ENCODE measurements at regions not wholly inside any gene's neighbourhood (a gene's known extent, or its start where the extent isn't known, plus 50 kb on each side); places are given as distances from the start of the nearest gene placed in this dataset.

DNA sequence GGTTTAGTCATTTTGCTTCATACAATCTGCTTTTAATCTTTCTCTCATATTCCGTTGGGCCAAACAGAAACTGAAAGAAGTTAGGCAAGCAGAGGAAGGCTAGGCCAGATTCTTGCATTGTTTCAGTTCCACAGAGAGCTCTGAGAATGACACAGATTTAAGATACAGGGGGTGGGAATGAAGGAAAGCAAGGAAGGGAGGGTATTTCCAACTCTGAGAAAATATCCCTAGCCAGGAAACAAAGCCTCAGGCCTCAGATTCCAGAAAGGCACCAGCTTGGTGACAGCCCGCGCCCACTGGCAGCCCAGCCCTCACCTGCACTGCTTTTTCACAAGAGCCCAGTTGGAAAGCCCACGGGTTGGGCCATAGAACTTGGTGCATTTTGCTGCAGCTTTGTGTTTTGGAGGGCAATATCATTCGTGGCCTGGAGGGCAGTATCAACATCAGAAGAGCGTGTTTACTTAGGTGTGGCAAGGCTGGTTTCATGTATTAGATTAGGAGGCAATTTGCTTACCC, 63.5 kb downstream of the ENC1 start:
- no peak overlapping the region for H3K4me2 ChIP-seq (ENCODE audit: low read length)

DNA sequence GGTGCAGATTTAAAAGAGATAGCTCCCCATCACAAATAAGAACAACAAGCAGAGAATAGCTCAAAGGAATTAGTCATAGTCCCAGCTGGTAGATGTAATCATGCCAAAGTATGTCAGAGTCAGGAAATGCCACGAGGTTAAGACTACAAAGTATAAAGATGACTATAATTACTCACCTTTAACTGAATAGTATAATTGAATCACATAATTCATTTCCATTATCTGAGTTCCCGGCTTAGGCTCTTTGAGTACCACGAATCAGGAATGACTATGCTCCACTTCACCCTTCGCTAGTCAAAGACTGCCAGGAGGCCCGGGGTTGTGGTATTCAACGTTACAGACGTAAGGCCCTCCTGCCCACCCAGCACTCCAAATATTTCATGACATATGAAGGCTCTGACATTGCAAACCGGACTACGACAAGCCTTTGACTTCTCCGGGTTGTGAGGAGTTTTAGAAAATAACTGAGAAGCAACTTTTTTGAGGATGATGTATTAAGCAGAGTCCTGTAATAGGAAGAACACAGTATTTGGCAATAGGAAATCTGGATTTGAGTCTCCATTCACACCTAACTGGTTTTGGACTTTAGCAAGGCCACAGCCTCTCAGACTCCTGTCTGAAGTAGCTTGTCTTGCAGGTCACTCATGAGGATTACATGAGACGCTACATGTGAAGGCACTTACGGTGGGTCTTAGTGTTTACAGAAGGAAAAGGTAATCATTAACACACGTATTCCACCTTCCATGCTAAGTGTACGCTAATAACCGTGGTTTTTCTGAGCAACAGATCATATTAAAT, 64.6 kb downstream of the ENC1 start:
- TF ChIP-seq MXI1 (conservative IDR thresholded peaks at IDR 0.05; ENCODE audit: poor library complexity, severe bottlenecking) (no peak), RAD21 (conservative IDR thresholded peaks at IDR 0.05) (no peak), SMC3 (conservative IDR thresholded peaks at IDR 0.05; ENCODE audit: poor library complexity) (no peak), EZH2 (IDR thresholded peaks at IDR 0.05; ENCODE audit: borderline replicate concordance, insufficient read depth, low read length, poor library complexity, severe bottlenecking) (no peak), TAF1 (IDR thresholded peaks at IDR 0.05; ENCODE audit: low read depth) (no peak), EP300 (conservative IDR thresholded peaks at IDR 0.05; ENCODE audit: poor library complexity, severe bottlenecking) (no peak), POLR2AphosphoS5 (IDR thresholded peaks at IDR 0.05) (no peak)
- TF ChIP-seq, protein P1, sequence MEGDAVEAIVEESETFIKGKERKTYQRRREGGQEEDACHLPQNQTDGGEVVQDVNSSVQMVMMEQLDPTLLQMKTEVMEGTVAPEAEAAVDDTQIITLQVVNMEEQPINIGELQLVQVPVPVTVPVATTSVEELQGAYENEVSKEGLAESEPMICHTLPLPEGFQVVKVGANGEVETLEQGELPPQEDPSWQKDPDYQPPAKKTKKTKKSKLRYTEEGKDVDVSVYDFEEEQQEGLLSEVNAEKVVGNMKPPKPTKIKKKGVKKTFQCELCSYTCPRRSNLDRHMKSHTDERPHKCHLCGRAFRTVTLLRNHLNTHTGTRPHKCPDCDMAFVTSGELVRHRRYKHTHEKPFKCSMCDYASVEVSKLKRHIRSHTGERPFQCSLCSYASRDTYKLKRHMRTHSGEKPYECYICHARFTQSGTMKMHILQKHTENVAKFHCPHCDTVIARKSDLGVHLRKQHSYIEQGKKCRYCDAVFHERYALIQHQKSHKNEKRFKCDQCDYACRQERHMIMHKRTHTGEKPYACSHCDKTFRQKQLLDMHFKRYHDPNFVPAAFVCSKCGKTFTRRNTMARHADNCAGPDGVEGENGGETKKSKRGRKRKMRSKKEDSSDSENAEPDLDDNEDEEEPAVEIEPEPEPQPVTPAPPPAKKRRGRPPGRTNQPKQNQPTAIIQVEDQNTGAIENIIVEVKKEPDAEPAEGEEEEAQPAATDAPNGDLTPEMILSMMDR (IDR thresholded peaks at IDR 0.05; ENCODE audit: poor library complexity, severe bottlenecking): no peak
- TF ChIP-seq, protein P2, sequence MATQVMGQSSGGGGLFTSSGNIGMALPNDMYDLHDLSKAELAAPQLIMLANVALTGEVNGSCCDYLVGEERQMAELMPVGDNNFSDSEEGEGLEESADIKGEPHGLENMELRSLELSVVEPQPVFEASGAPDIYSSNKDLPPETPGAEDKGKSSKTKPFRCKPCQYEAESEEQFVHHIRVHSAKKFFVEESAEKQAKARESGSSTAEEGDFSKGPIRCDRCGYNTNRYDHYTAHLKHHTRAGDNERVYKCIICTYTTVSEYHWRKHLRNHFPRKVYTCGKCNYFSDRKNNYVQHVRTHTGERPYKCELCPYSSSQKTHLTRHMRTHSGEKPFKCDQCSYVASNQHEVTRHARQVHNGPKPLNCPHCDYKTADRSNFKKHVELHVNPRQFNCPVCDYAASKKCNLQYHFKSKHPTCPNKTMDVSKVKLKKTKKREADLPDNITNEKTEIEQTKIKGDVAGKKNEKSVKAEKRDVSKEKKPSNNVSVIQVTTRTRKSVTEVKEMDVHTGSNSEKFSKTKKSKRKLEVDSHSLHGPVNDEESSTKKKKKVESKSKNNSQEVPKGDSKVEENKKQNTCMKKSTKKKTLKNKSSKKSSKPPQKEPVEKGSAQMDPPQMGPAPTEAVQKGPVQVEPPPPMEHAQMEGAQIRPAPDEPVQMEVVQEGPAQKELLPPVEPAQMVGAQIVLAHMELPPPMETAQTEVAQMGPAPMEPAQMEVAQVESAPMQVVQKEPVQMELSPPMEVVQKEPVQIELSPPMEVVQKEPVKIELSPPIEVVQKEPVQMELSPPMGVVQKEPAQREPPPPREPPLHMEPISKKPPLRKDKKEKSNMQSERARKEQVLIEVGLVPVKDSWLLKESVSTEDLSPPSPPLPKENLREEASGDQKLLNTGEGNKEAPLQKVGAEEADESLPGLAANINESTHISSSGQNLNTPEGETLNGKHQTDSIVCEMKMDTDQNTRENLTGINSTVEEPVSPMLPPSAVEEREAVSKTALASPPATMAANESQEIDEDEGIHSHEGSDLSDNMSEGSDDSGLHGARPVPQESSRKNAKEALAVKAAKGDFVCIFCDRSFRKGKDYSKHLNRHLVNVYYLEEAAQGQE (IDR thresholded peaks at IDR 0.05; ENCODE audit: borderline replicate concordance): no peak
- Histone ChIP-seq H3K36me3 (ENCODE audit: insufficient read depth, low read length) (no peaks in the 10 kb centered on the region), H3K4me3 (ENCODE audit: low read length) (no peak overlapping the region), H3K9me3 (ENCODE audit: low read length) (no peaks in the 10 kb centered on the region), H3K27ac (ENCODE audit: low read length) (no peak overlapping the region), H3K79me2 (replicated peaks; ENCODE audit: insufficient read depth, low read length) (no peaks in the 10 kb centered on the region), H3K4me2 (ENCODE audit: low read length) (no peak overlapping the region), H4K20me1 (ENCODE audit: insufficient read depth) (no peaks in the 10 kb centered on the region), H3K27me3 (ENCODE audit: insufficient read depth, low read depth, low read length) (no peaks in the 10 kb centered on the region), H3K9me2 (ENCODE audit: insufficient read depth, low read length) (no peaks in the 10 kb centered on the region), H3K9ac (ENCODE audit: low read length) (no peak overlapping the region), H3F3A (ENCODE audit: insufficient read depth, low read length, poor library complexity, severe bottlenecking) (no peaks in the 10 kb centered on the region), H2AFZ (ENCODE audit: low read depth, low read length) (no peak overlapping the region)

More for the DNA sequence above, 63.5 kb downstream of the ENC1 start:
- H4K20me1 ChIP-seq (ENCODE audit: insufficient read depth): no peaks in the 10 kb centered on the region
- H3K79me2 ChIP-seq (replicated peaks; ENCODE audit: insufficient read depth, low read length): no peaks in the 10 kb centered on the region
- H2AFZ ChIP-seq (ENCODE audit: low read depth, low read length): no peak overlapping the region
- no peaks in the 10 kb centered on the region for H3K36me3 ChIP-seq (ENCODE audit: insufficient read depth, low read length)
- no peaks in the 10 kb centered on the region for H3K9me2 ChIP-seq (ENCODE audit: insufficient read depth, low read length)
- no peak overlapping the region for H3K4me3 ChIP-seq (ENCODE audit: low read length)
- no peak overlapping the region for H3K27ac ChIP-seq (ENCODE audit: low read length)
- no peak overlapping the region for H3K9ac ChIP-seq (ENCODE audit: low read length)
- TF ChIP-seq TAF1 (IDR thresholded peaks at IDR 0.05; ENCODE audit: low read depth): no peak
- TF ChIP-seq POLR2AphosphoS5 (IDR thresholded peaks at IDR 0.05): no peak
- H3K27me3 ChIP-seq (ENCODE audit: insufficient read depth, low read depth, low read length): no peaks in the 10 kb centered on the region
- no peaks in the 10 kb centered on the region for H3K9me3 ChIP-seq (ENCODE audit: low read length)
- H3F3A ChIP-seq (ENCODE audit: insufficient read depth, low read length, poor library complexity, severe bottlenecking): no peaks in the 10 kb centered on the region
